Cardiac muscle cell (in vitro differentiated cells and primary cell): ENCODE measurements at regions not wholly inside any gene's neighbourhood (a gene's known extent, or its start where the extent isn't known, plus 50 kb on each side); places are given as distances from the start of the nearest gene placed in this dataset.

Experiments
- DNase-seq, 2 donors: peaks; one replicate each; pipeline versions ENCODE4 v3.0.0 to v3.0.0-alpha.2; 2010 to 2017; ENCODE audit warnings: low read depth in 1 of 2, low spot score in 1 of 2
- H3K27ac ChIP-seq: fragments of 200-600 bp; sonication (generic); 2 replicates; pipeline ENCODE4 v1.5.1; 2016
- H3K27me3 ChIP-seq: fragments of 200-600 bp; sonication (generic); 2 replicates; pipeline ENCODE4 v1.6.0; 2016; ENCODE audit warnings: control low read depth
- H3K36me3 ChIP-seq: fragments of 200-600 bp; sonication (generic); 2 replicates; pipeline ENCODE4 v1.5.1; 2016; ENCODE audit warnings: control low read depth
- H3K4me1 ChIP-seq: fragments of 200-600 bp; sonication (generic); 2 replicates; pipeline ENCODE4 v1.8.1; 2017; ENCODE audit warnings: low read depth, mild to moderate bottlenecking, mixed run types
- H3K4me3 ChIP-seq: fragments of 200-600 bp; sonication (generic); 2 replicates; pipeline ENCODE4 v1.5.1; 2016; ENCODE audit warnings: mild to moderate bottlenecking
- H3K9me3 ChIP-seq: fragments of 200-600 bp; sonication (generic); 2 replicates; pipeline ENCODE4 v1.5.1; 2017; ENCODE audit warnings: low read depth, mild to moderate bottlenecking, control low read depth
- TF ChIP-seq, protein P1 (sequence below): IDR thresholded peaks from 2 replicates; pipeline ENCODE4 v1.5.1; 2012; ENCODE audit warnings: low read depth, mild to moderate bottlenecking, low read length

DNA sequence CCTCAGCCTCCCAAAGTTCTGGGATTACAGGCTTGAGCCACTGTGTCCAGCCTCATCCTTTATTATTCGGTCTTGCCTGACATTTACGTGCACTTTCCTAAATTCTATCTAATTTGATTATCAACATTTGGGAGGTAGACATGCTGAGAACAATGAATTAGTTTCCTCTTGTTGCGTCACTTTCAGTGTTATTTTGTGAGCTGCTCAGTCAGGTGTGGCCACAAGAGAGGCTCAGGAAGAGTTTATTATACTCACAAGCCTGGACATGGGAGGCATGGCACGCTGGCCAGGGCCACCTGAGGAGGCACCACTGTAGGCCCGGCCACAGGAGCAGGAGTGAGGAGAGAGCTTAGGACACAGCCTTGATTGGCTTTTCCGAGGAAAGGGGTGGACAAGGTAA is 59.7 kb upstream of the RBFOX2 start:
- no peaks in the 10 kb centered on the region for H3K9me3 ChIP-seq
- TF ChIP-seq, protein P1, sequence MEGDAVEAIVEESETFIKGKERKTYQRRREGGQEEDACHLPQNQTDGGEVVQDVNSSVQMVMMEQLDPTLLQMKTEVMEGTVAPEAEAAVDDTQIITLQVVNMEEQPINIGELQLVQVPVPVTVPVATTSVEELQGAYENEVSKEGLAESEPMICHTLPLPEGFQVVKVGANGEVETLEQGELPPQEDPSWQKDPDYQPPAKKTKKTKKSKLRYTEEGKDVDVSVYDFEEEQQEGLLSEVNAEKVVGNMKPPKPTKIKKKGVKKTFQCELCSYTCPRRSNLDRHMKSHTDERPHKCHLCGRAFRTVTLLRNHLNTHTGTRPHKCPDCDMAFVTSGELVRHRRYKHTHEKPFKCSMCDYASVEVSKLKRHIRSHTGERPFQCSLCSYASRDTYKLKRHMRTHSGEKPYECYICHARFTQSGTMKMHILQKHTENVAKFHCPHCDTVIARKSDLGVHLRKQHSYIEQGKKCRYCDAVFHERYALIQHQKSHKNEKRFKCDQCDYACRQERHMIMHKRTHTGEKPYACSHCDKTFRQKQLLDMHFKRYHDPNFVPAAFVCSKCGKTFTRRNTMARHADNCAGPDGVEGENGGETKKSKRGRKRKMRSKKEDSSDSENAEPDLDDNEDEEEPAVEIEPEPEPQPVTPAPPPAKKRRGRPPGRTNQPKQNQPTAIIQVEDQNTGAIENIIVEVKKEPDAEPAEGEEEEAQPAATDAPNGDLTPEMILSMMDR: no peak
- H3K36me3 ChIP-seq: no peaks in the 10 kb centered on the region
- no peak overlapping the region for H3K27ac ChIP-seq
- no peaks in the 10 kb centered on the region for H3K27me3 ChIP-seq
- no peaks in the 10 kb centered on the region for H3K4me1 ChIP-seq
- H3K4me3 ChIP-seq: no peak overlapping the region
- DNase-seq: no peak

DNA sequence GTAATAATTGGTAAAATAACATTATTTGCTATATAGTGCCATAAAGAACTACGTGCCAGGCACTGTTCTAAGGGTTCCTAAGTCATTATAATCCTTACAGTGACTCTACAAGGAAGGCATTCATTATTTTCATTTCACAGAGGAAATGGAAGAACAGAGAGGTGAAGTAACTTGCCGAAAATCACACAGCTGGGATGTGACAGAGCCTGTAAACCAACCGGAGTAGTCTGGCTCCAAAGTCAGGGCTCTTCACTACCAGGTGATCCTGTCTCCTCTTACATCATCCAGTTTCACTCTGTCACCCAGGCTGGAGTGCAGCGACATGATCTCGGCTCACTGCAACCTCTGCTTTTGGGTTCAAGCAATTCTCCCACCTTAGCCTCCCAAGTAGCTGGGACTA is 59.2 kb upstream of the RBFOX2 start:
- no peak for DNase-seq
- no peaks in the 10 kb centered on the region for H3K9me3 ChIP-seq
- H3K27ac ChIP-seq: no peak overlapping the region
- no peaks in the 10 kb centered on the region for H3K36me3 ChIP-seq
- no peaks in the 10 kb centered on the region for H3K4me1 ChIP-seq
- no peak overlapping the region for H3K4me3 ChIP-seq
- no peaks in the 10 kb centered on the region for H3K27me3 ChIP-seq
- TF ChIP-seq, protein P1: no peak

DNA sequence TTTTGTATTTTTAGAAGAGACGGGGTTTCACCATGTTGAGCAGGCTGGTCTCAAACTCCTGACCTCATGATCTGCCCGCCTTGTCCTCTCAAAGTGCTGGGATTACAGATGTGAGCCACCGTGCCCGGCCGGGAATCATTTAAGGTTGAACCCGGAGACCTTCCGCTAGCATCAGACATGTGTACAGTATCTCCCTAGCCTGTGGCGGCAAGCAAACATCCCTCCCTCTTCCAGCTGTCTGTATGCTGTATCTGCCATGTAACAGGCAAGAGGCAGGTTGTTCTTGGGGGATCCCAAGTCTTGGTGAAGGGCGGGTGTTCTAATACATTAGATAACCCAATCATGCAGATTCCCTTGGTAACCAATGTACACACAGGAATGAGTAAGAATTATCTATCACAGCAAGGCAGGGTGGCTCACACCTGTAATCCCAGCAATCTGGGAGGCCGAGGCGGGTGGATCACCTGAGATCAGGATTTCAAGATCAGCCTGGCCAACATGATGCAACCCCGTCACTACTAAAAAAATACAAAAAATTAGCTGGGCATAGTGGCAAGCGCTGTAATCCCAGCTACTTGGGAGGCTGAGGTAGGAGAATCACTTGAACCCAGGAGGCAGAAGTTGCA is 58.1 kb upstream of the RBFOX2 start:
- H3K4me3 ChIP-seq: no peak overlapping the region
- no peaks in the 10 kb centered on the region for H3K9me3 ChIP-seq
- H3K36me3 ChIP-seq: no peaks in the 10 kb centered on the region
- no peak overlapping the region for H3K27ac ChIP-seq
- TF ChIP-seq, protein P1: no peak
- DNase-seq: no peak
- no peaks in the 10 kb centered on the region for H3K27me3 ChIP-seq
- H3K4me1 ChIP-seq: no peaks in the 10 kb centered on the region

DNA sequence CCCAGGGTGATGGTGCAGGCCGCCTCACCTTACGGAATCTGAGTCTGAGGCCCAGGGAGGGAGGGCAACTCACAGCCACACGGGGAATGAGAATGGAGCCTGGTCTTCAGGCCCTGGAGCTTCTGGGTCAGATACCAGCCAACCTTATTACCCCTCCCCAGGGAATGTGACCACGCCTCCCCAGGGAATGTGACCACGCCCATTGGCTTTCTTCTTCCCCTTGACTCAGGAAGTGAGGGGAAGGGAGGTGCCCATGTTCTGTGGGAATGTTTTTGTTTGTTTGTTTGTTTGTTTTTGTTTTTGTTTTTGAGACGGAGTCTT is 57.5 kb upstream of the RBFOX2 start:
- Histone ChIP-seq H3K36me3 (no peaks in the 10 kb centered on the region), H3K9me3 (no peaks in the 10 kb centered on the region), H3K4me3 (no peak overlapping the region), H3K4me1 (no peaks in the 10 kb centered on the region), H3K27ac (no peak overlapping the region), H3K27me3 (no peaks in the 10 kb centered on the region)
- TF ChIP-seq, protein P1: no peak
- no peak for DNase-seq

DNA sequence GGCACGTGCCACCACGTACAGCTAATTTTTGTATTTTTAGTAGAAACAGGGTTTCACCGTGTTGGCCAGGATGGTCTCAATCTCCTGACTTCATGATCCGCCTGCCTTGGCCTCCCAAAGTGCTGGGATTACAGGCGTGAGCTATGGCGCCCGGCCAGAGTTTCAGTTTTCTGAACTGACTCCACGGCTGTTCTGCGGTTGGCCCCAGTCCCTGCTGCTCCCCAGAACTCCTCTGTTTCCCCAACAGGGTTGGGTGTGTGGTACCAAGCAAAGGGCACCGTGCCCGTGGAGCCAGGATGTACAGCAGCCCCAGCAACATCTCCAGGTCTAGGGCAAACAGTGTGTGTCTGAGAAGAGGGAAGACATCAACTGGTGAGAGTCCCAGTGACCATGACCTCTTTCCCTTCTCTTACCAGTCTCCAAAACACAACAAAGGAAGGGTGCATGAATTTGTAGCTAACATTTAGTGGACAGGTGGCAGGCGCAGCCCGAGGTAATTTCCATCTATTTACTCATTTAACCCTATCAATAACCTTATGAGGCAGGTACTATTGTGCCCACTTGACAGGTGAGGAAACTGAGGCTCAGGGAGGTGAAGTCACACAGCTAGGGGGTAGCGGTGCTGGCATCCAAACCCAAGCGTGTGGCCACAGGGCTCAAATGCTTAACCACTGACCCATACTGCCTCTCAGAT is 57.0 kb upstream of the RBFOX2 start:
- Histone ChIP-seq H3K27me3 (no peaks in the 10 kb centered on the region), H3K4me1 (no peaks in the 10 kb centered on the region), H3K9me3 (no peaks in the 10 kb centered on the region), H3K4me3 (no peak overlapping the region), H3K36me3 (no peaks in the 10 kb centered on the region), H3K27ac (no peak overlapping the region)
- no peak for DNase-seq
- TF ChIP-seq, protein P1: no peak
